AG04449 (cell line): ENCODE measurements at regions not wholly inside any gene's neighbourhood (a gene's known extent, or its start where the extent isn't known, plus 50 kb on each side); places are given as distances from the start of the nearest gene placed in this dataset.

Experiments used
- CTCF ChIA-PET: fragments of 350-600 bp; formaldehyde crosslinking; extraction: SDS; loops from one replicate; lab custom pipeline; 2021; ENCODE audit warnings: antibody characterized with exemption; lab: Yijun Ruan, JAX
- POLR2A ChIA-PET: fragments of 400-600, 350-600 bp; formaldehyde crosslinking; extraction: SDS; loops from one replicate; lab custom pipeline; 2020; ENCODE audit warnings: antibody characterized with exemption, inconsistent platforms; lab: Yijun Ruan, JAX
- DNase-seq: peaks from one replicate; pipeline ENCODE4 v3.0.0-alpha.2; 2010; ENCODE audit warnings: low read depth, low spot score
- H3K4me3 ChIP-seq: 2 replicates; pipeline ENCODE4 v1.5.1; 2011; ENCODE audit warnings: low read depth, mild to moderate bottlenecking, control low read depth, low read length
- CTCF ChIP-seq: IDR thresholded peaks from one replicate; pipeline ENCODE4 v1.5.1; 2011; ENCODE audit warnings: mild to moderate bottlenecking, moderate library complexity, low read length, control low read depth, inconsistent platforms; ENCODE audit not compliant: insufficient read depth; ENCODE audit errors: missing control alignments

GRCh38 chr5:98497418-98497817 lies 276.0 kb upstream of the RGMB start:
- no peak for DNase-seq
- TF ChIP-seq CTCF: no peak
- no peak overlapping the region for H3K4me3 ChIP-seq
- CTCF ChIA-PET: no interaction called here
- POLR2A ChIA-PET: no interaction called here

- CTCF ChIA-PET: interaction anchor here (1.2 to 1.6 kb wide), 2 partner anchors 12 to 274 kb away, joined by 3 to 6 read pairs; no protein-coding TSS in a partner anchor
- POLR2A ChIA-PET: no interaction called here
- no peak for TF ChIP-seq CTCF
- H3K4me3 ChIP-seq: no peak overlapping the region
- no peak for DNase-seq
These were observed 275.4 kb upstream of the RGMB start for GRCh38 chr5:98498028-98498427.

GRCh38 chr5:98499892-98500291 lies 273.6 kb upstream of the RGMB start:
- CTCF ChIA-PET: interaction anchor here (1.1 to 1.6 kb wide), 4 partner anchors 12 to 272 kb away, joined by 3 to 6 read pairs (median 5); no protein-coding TSS in a partner anchor
- no peak for DNase-seq
- no peak for TF ChIP-seq CTCF
- POLR2A ChIA-PET: no interaction called here
- H3K4me3 ChIP-seq: no peak overlapping the region

- POLR2A ChIA-PET: no interaction called here
These were observed 272.7 kb upstream of the RGMB start for GRCh38 chr5:98500811-98501210.

GRCh38 chr5:98503616-98504015 lies 269.8 kb upstream of the RGMB start:
- no peak for TF ChIP-seq CTCF
- no peak for DNase-seq
- no peak overlapping the region for H3K4me3 ChIP-seq
- POLR2A ChIA-PET: no interaction called here
- CTCF ChIA-PET: no interaction called here

More at GRCh38 chr5:98500811-98501210, 272.7 kb upstream of the RGMB start:
- CTCF ChIA-PET: interaction anchor here (1.4 kb wide), 1 partner anchor 268 kb away, joined by 5 read pairs; no protein-coding TSS in a partner anchor
- H3K4me3 ChIP-seq: no peak overlapping the region
- TF ChIP-seq CTCF: no peak
- no peak for DNase-seq

- POLR2A ChIA-PET: no interaction called here
These were observed 269.0 kb upstream of the RGMB start for GRCh38 chr5:98504505-98504904.

More at GRCh38 chr5:98504505-98504904, 269.0 kb upstream of the RGMB start:
- CTCF ChIA-PET: interaction anchor here (1.0 kb wide), 1 partner anchor 21 kb away, joined by 3 read pairs; no protein-coding TSS in a partner anchor
- no peak for TF ChIP-seq CTCF
- H3K4me3 ChIP-seq: no peak overlapping the region
- no peak for DNase-seq
